ENCODE measurements at regions not wholly inside any gene's neighbourhood (a gene's known extent, or its start where the extent isn't known, plus 50 kb on each side); places are given as distances from the start of the nearest gene placed in this dataset.
A peak's percentile ranks its signal among the peaks of the same experiment; 100 is the strongest.
"Not testable (repeated sequence)": the region's sequence is repeated elsewhere in the genome, so short reads cannot be mapped to it uniquely, and the experiment has no call there.

DNA sequence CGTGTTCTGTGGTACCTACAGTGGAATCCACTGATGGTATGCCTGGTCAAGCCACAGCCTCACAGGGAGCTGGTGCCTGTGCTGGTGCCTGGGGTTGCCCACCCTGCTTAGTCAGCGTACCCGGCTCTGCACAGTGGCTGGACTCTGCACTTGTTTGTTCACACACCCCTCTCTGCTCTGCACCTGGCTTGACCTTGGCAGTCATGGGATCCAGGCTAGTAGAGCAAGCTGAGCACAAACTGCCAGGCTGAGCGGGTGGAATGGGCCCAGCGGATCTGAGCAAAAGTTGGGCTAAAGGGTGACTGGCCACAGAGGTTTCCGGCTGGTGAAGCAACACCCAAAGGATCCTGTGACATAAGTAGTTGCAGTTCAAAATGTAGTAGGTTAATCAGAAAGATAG, 163.5 kb downstream of the CDH19 start:
- DNase-seq (ENCODE audit: low spot score), result peak; percentile 5

DNA sequence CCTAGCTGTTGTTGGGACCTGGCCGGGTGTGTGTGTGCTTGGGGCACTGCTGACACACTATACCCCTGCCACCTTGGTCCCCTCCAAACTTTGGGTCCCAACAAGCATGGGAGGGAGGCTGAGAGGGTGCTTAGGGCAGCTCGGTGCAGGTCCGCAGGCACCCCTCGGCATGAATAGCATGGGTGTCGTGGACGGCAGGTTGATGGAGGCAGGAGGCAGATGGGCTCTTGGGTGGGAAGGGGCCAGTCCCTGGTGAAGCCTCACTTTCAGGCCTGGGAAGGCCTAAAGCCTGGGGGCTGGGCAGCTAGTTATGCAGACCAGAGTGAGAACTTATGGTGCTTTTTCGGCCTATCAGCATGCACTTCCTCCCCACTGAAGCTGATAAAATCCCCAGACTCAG, 164.2 kb downstream of the CDH19 start:
- no peak for DNase-seq (ENCODE audit: low spot score)

DNA sequence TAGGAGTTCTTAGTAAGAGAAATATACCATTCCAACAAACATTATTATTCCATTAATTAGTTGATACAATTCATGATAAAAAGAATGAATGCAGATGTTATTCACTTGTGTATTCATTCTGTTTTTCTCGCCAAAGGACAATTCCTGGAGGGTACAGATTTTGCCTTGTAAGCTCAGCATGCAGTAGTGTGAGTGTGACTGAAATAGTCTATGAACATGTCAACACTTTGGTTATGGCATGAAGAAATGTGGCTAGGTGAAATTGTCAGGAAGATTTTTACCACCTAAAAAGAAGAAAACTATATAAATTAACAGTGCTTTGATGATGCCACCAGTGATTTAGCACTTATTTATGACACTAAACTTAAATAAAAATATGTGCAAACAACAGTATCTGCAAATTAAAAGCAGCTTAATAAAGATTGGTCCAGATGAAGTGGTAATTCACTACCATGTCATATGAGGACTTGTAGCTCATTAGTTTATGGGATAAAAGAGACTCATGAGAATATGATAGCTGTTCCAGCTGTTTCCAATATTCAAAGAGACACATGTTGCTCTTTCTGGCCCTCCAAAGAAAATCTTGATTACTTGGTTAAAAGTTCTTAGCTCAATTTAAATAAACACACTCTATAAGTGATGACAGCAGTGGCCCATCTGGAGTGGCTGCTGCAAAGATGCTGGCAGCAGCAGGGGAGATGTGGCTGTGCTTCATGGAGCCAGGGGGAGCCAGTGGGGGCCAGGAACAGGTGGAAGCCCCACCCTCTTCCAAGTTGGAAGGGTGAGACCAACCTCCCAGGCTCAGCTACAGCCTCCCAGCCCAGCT, 165.0 kb downstream of the CDH19 start:
- DNase-seq (ENCODE audit: low spot score), result no peak

- no peak for DNase-seq (ENCODE audit: low spot score)
Observed at GRCh38 chr18:66432636-66433035, 171.3 kb downstream of the CDH19 start.

GRCh38 chr18:66428795-66429194, 175.1 kb downstream of the CDH19 start:
- DNase-seq (ENCODE audit: low spot score), result no peak

DNA sequence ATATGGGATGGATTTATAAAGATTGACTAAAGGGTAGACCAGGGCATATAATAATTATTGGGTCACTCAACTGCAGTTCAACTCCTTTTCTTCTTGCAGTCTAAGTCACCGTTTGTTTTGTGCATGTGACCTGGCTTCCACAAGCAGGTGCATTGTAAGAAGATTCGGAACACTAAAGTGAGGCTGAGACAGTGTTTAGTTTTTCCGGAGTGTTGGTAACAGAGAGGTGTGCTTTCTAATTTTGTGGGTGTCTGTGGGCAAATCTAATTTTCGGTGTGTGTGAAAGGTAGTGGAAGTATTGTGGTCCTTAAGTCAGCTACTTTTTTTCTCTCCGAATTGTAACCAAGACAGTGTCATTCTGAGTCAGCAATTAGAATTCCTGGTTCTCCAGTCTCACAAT, 184.5 kb downstream of the CDH19 start:
- no peak for DNase-seq (ENCODE audit: low spot score)

DNA sequence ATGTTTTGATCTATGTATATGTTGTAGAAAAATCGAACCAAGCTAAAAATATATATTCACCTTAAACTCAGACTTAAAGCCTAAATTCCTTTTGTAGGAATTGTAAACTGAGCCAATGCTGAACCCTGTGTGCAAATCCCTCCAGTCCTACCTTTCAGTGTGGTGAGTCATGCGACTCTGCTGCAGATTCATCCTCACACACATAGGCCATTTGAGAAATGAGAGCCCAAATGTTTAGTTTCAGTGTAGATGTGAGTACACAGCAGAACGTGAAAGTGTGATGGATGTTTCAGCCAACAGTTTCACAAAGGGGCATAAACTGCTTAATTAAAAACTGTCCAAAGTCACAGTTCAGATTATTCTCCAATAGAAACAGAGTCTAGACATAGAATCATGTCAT, 193.2 kb downstream of the CDH19 start:
- no peak for DNase-seq (ENCODE audit: low spot score)

DNA sequence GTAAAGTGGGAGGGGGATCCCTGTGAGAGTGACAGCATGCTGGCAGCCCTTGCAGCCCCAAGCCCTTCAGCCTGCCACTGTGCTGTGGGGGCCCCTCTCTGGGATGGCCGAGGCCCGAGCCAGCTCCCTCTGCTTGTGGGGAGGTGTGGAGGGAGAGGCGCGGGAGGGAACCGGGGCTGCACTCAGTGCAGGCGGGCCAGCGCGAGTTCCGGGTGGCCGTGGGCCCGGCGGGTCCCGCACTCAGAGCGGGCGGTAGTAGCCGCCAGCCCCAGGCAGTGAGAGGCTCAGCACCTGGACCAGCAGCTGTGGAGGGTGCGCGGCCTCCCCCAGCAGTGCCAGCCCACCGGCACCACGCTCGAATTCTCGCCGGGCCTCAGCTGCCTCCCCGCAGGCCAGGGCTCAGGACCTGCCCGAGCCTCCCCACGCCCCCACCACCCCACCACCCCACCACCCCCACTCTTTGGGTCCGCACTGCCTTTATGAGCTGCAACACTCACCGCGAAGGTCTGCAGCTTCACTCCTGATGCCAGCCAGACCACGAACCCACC, 208.1 kb downstream of the CDH19 start:
- no peak for DNase-seq (ENCODE audit: low spot score)

DNA sequence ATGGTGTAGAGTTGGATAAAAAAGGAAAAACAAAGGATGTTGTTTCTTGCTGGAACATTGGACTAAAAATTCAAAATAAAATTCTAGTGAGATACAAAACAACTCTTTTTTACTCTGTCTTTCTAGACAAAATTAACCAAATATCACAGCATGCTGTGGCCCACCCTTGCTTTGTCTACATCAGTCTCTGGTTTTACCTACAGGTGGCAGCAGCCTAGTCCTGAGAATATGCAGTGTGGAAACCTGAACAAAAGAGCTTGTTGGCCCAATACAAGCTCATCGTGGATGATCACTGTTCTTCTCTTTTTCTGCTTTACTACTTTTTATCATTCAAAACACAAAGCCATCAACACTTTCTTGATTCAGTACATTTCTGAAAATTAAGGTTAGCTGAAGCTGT, 210.4 kb downstream of the CDH19 start:
- DNase-seq (ENCODE audit: low spot score), result no peak

- no peak for DNase-seq (ENCODE audit: low spot score)
Observed at GRCh38 chr18:66377291-66377690, 226.6 kb downstream of the CDH19 start.

GRCh38 chr18:66375391-66375790, 228.5 kb downstream of the CDH19 start:
- DNase-seq (ENCODE audit: low spot score), result not testable (repeated sequence)

- no peak for DNase-seq (ENCODE audit: low spot score)
Observed at GRCh38 chr18:66346833-66347588, 256.9 kb downstream of the CDH19 start.

DNA sequence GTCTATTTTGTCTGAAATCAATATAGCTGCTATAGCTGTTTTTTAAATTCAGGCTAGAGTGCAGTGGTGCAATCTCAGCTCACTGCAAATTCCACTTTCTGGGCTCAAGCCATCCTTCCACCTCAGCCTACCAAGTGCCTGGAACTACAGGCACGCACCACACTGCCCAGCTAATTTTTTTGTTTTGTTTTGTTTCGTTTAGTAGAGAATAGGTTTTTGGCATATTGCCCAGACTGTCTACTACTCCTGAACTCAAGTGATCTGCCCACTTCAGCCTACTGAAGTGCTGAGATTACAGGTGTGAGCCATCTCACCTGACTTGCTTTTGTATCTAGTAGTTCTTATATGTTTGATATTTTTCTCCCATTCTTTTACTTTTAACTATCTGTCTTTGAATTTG, 259.7 kb downstream of the CDH19 start:
- DNase-seq (ENCODE audit: low spot score), result no peak

GRCh38 chr18:66342577-66342976, 261.3 kb downstream of the CDH19 start:
- no peak for DNase-seq (ENCODE audit: low spot score)

- no peak for DNase-seq (ENCODE audit: low spot score)
Observed at GRCh38 chr18:66334534-66334933, 269.4 kb downstream of the CDH19 start.

GRCh38 chr18:66329716-66330115, 274.2 kb downstream of the CDH19 start:
- no peak for DNase-seq (ENCODE audit: low spot score)

DNA sequence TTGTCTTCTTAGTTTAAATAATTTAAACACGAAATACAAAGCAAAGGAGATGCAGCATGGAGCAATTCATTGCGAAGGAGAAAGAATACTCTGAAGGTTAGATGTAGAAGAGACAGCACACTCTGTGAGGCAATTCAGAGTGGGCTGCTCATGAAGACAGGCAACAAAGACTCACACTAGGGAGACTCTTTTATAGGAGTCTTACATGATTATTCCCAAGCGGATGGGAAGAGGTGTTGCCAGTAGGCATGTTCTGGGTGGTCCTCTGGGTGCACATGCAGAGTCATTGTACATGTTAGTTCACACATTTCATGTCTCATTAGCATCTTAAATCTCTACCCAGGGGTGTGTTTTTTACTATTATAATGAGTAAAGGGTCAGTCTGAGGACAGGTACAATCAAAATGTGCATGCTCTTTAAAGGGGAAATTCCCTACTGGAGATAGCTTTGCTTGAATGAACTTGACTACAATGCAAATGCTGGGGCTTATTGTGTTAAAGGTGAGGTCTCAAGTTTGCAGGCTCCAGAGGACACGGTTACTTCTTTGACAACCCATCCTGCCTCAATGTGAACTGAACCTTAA, 275.5 kb downstream of the CDH19 start:
- DNase-seq (ENCODE audit: low spot score), result no peak

GRCh38 chr18:66325251-66325650, 278.6 kb downstream of the CDH19 start:
- no peak for DNase-seq (ENCODE audit: low spot score)

DNA sequence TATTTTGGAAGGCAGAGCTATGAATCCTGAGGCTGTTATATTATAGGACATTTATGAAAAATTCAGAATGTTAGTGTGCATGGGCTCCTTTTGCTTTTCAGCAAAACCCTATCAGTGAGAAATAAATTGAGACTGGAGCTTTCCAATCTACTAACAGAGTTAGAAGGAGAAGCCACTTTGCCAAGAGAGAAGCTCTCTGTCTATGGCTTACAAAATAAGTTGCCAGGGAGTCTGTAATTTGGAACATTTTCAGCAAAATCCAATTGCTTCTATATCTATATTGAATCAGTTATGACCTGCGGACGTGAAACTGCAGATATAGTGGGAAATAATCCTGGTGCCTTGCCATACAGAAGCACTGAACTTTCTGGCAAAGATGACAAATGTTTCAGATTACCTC, 279.3 kb downstream of the CDH19 start:
- no peak for DNase-seq (ENCODE audit: low spot score)

GRCh38 chr18:66317243-66318090, 286.4 kb downstream of the CDH19 start:
- no peak for DNase-seq (ENCODE audit: low spot score)

DNA sequence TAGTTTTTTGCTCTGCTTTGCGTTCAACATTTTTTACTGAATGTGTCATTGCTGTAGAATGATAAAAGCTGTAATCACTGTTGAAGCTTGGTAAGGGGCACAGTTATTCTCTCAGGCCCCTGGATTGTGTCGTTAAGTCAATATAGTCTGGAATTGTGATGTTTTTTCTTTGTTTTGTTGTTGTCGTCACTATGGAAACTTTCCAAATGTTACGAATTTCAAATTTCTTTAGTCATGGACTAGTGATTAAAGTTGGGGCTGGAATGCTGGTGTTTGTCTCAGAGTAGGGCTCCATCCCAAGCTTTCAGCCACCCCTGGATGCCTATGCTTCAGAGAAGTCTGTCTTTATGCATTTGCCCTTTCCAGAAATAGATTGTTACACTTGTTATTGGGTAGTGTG, 287.2 kb downstream of the CDH19 start:
- DNase-seq (ENCODE audit: low spot score), result no peak

- DNase-seq (ENCODE audit: low spot score), result no peak
Observed at GRCh38 chr18:66300141-66300540, 303.7 kb downstream of the CDH19 start.

Data from SW480 (cell line).